Germinal center (tissue), 1 donor: ENCODE measurements at regions not wholly inside any gene's neighbourhood (a gene's known extent, or its start where the extent isn't known, plus 50 kb on each side); places are given as distances from the start of the nearest gene placed in this dataset.
"Not testable (repeated sequence)": the region's sequence is repeated elsewhere in the genome, so short reads cannot be mapped to it uniquely, and the experiment has no call there.

ENCODE experiments used
- DNase-seq: peaks from one replicate; pipeline ENCODE4 v3.0.0; 2012; ENCODE audit warnings: mixed read lengths, low spot score

GRCh38 chr10:9381733-9382532 is 1327.4 kb downstream of the GATA3 start:
- no peak for DNase-seq

- DNase-seq, result no peak
These were observed 1328.0 kb downstream of the GATA3 start for GRCh38 chr10:9382533-9382866.

- no peak for DNase-seq
These were observed 1336.0 kb downstream of the GATA3 start for GRCh38 chr10:9390516-9390915.

GRCh38 chr10:9399275-9399983 is 1344.9 kb downstream of the GATA3 start:
- no peak for DNase-seq

GRCh38 chr10:9402067-9402466 is 1347.6 kb downstream of the GATA3 start:
- DNase-seq, result not testable (repeated sequence)

GRCh38 chr10:9402507-9403195 is 1348.2 kb downstream of the GATA3 start:
- DNase-seq, result not testable (repeated sequence)

- DNase-seq, result not testable (repeated sequence)
These were observed 1352.7 kb downstream of the GATA3 start for GRCh38 chr10:9407201-9407600.

GRCh38 chr10:9416331-9416730 is 1361.8 kb downstream of the GATA3 start:
- no peak for DNase-seq

- DNase-seq, result no peak
These were observed 1365.3 kb downstream of the GATA3 start for GRCh38 chr10:9419757-9420156.

- no peak for DNase-seq
These were observed 1372.7 kb downstream of the GATA3 start for GRCh38 chr10:9427209-9427608.

- DNase-seq, result no peak
These were observed 1382.6 kb downstream of the GATA3 start for GRCh38 chr10:9437131-9437530.

- no peak for DNase-seq
These were observed 1389.3 kb downstream of the GATA3 start for GRCh38 chr10:9443758-9444157.

GRCh38 chr10:9449530-9449929 is 1395.0 kb downstream of the GATA3 start:
- DNase-seq, result no peak

- DNase-seq, result no peak
These were observed 1396.3 kb downstream of the GATA3 start for GRCh38 chr10:9450801-9451200.

GRCh38 chr10:9451211-9451773 is 1396.8 kb downstream of the GATA3 start:
- DNase-seq, result no peak

- no peak for DNase-seq
These were observed 1397.6 kb downstream of the GATA3 start for GRCh38 chr10:9452056-9452455.

GRCh38 chr10:9453871-9454270 is 1399.4 kb downstream of the GATA3 start:
- DNase-seq, result not testable (repeated sequence)

GRCh38 chr10:9469663-9470205 is 1415.2 kb downstream of the GATA3 start:
- no peak for DNase-seq

- DNase-seq, result no peak
These were observed 1416.1 kb downstream of the GATA3 start for GRCh38 chr10:9470581-9470980.

- DNase-seq, result no peak
These were observed 1447.5 kb downstream of the GATA3 start for GRCh38 chr10:9501944-9502343.

- DNase-seq, result no peak
These were observed 1449.7 kb downstream of the GATA3 start for GRCh38 chr10:9504227-9504626.

GRCh38 chr10:9505546-9505945 is 1451.1 kb downstream of the GATA3 start:
- DNase-seq, result no peak
